Esophagus squamous epithelium (tissue), 4 donors: ENCODE measurements at regions not wholly inside any gene's neighbourhood (a gene's known extent, or its start where the extent isn't known, plus 50 kb on each side); places are given as distances from the start of the nearest gene placed in this dataset.

Experiments used
- CTCF ChIP-seq, 6 experiments: fragments of 450-650 bp in 4 of 6; fragments of 200-600 bp in 2 of 6; sonication (generic) in 2 of 6; IDR thresholded peaks; one replicate each; pipeline ENCODE4 v1.5.1; 2016 to 2019; ENCODE audit warnings: antibody characterized with exemption in 6 of 6, mild to moderate bottlenecking in 4 of 6, moderate library complexity in 4 of 6
- POLR2A ChIP-seq, 4 donors: fragments of 450-650 bp; IDR thresholded peaks; one replicate each; pipeline ENCODE4 v1.6.1; 2017; ENCODE audit warnings: antibody characterized with exemption in 4 of 4, mild to moderate bottlenecking in 4 of 4, moderate library complexity in 3 of 4

- no peak for TF ChIP-seq POLR2A (IDR thresholded peaks at IDR 0.05)
- no peak for TF ChIP-seq CTCF (IDR thresholded peaks at IDR 0.05)
Observed at GRCh38 chr6:77263003-77263402, 200.3 kb downstream of the HTR1B start.
